ENCODE measurements at regions not wholly inside any gene's neighbourhood (a gene's known extent, or its start where the extent isn't known, plus 50 kb on each side); places are given as distances from the start of the nearest gene placed in this dataset.

DNA sequence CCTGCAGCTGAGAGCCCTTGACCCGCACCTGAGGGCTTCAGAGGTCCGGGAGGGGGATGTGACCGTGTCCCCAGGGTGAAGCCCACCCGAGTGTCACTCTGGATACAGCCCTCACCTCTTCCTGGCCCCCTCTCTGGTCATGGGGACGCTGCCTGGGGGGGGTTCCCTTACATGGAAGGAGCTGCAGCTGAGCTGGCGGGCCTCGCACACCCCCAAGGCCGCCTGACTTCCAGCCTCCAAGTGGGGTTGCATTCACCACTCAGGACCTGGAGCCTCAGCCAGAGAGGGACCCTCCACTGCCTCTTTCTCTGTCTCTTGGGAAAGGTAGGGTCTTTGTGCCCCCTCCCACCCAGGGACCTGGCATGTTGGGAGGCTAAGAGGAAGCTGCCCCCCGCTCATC, 284.6 kb downstream of the SEC14L1 start:
- peaks cover 11% of the 10 kb centered on the region for H3F3A ChIP-seq (ENCODE audit: low read length, unreplicated experiment)
- DNase-seq: no peak
- TF ChIP-seq EZH2phosphoT487 (IDR thresholded peaks at IDR 0.05; ENCODE audit: borderline replicate concordance, low read length) (no peak), CTCF (conservative IDR thresholded peaks at IDR 0.05; ENCODE audit: low read depth, low read length) (no peak), EZH2 (IDR thresholded peaks at IDR 0.05; ENCODE audit: low read length, unreplicated experiment) (no peak)
- no TSS peak for BruUV-seq (replicated peaks)
- H3K9me2 ChIP-seq (replicated peaks; ENCODE audit: low read length): no peaks in the 10 kb centered on the region
- H3K36me3 ChIP-seq (ENCODE audit: low read depth, low read length): peaks cover 3% of the 10 kb centered on the region; the same call in 1 of the 2 replicates
- ATAC-seq: no peak
- H3K27me3 ChIP-seq (ENCODE audit: low read length): no peaks in the 10 kb centered on the region
- H3K4me3 ChIP-seq (ENCODE audit: low read length): no peak overlapping the region
- peaks cover 79% of the 10 kb centered on the region for H3K79me2 ChIP-seq (ENCODE audit: low read length)
- peaks cover 93% of the 10 kb centered on the region for H3K4me1 ChIP-seq (ENCODE audit: insufficient read depth, low read length)
- POLR2A ChIA-PET (ENCODE audit: unreplicated experiment): no interaction called here
- H4K20me1 ChIP-seq (ENCODE audit: low read length): peaks cover 6% of the 10 kb centered on the region; the same call in 1 of the 2 replicates
- no peaks in the 10 kb centered on the region for H3K9me3 ChIP-seq (ENCODE audit: low read length)
- H2AFZ ChIP-seq (ENCODE audit: low read length): no peak overlapping the region
- CTCF ChIA-PET: no interaction called here
- intact Hi-C loops (cut with micrococcal nuclease): loop anchor here (5.0 kb wide), 1 partner anchor 72 kb away; no protein-coding TSS in a partner anchor
- peak overlapping the region; percentile 87 for H3K27ac ChIP-seq (ENCODE audit: low read length)
- H3K4me2 ChIP-seq (ENCODE audit: low read length): no peak overlapping the region; the same call in 1 of the 2 replicates
- peak overlapping the region; percentile 53; the same call in 1 of the 2 replicates for H3K9ac ChIP-seq (ENCODE audit: low read length)

GRCh38 chr17:77425791-77426641, 285.2 kb downstream of the SEC14L1 start:
- H2AFZ ChIP-seq (ENCODE audit: low read length): no peak overlapping the region
- H3K27me3 ChIP-seq (ENCODE audit: low read length): no peaks in the 10 kb centered on the region
- H3K36me3 ChIP-seq (ENCODE audit: low read depth, low read length): peaks cover 5% of the 10 kb centered on the region; the same call in 1 of the 2 replicates
- peak overlapping the region; percentile 68; the same call in 1 of the 2 replicates for H3K4me2 ChIP-seq (ENCODE audit: low read length)
- ATAC-seq: peak; percentile 25
- peak overlapping the region; percentile 53 for H3K9ac ChIP-seq (ENCODE audit: low read length)
- no peaks in the 10 kb centered on the region for H3K9me3 ChIP-seq (ENCODE audit: low read length)
- H3K27ac ChIP-seq (ENCODE audit: low read length): peak overlapping the region; percentile 87
- H3K79me2 ChIP-seq (ENCODE audit: low read length): peaks cover 79% of the 10 kb centered on the region
- peak; percentile 72 for DNase-seq
- ChIA-PET CTCF (no interaction called here), POLR2A (ENCODE audit: unreplicated experiment) (interaction anchor here (0.9 to 1.0 kb wide), 2 partner anchors 15 to 171 kb away, joined by 3 to 19 read pairs; no protein-coding TSS in a partner anchor)
- no peak for TF ChIP-seq EZH2 (IDR thresholded peaks at IDR 0.05; ENCODE audit: low read length, unreplicated experiment)
- no peak for TF ChIP-seq CTCF (conservative IDR thresholded peaks at IDR 0.05; ENCODE audit: low read depth, low read length)
- TF ChIP-seq EZH2phosphoT487 (IDR thresholded peaks at IDR 0.05; ENCODE audit: borderline replicate concordance, low read length): no peak
- H3K9me2 ChIP-seq (replicated peaks; ENCODE audit: low read length): no peaks in the 10 kb centered on the region
- peaks cover 91% of the 10 kb centered on the region for H3K4me1 ChIP-seq (ENCODE audit: insufficient read depth, low read length)
- intact Hi-C loops (cut with micrococcal nuclease): loop anchor here (2.0 to 5.0 kb wide), 3 partner anchors 71 to 139 kb away; no protein-coding TSS in a partner anchor
- H3F3A ChIP-seq (ENCODE audit: low read length, unreplicated experiment): peaks cover 11% of the 10 kb centered on the region
- BruUV-seq (replicated peaks): no TSS peak
- peaks cover 6% of the 10 kb centered on the region; the same call in 1 of the 2 replicates for H4K20me1 ChIP-seq (ENCODE audit: low read length)
- H3K4me3 ChIP-seq (ENCODE audit: low read length): no peak overlapping the region

Data from PC-3 (cell line).